Fibroblast of skin of right biceps (primary cell): ENCODE measurements at regions not wholly inside any gene's neighbourhood (a gene's known extent, or its start where the extent isn't known, plus 50 kb on each side); places are given as distances from the start of the nearest gene placed in this dataset.

Experiments
- DNase-seq: peaks from one replicate; pipeline ENCODE4 v3.0.0-alpha.2; 2013

DNA sequence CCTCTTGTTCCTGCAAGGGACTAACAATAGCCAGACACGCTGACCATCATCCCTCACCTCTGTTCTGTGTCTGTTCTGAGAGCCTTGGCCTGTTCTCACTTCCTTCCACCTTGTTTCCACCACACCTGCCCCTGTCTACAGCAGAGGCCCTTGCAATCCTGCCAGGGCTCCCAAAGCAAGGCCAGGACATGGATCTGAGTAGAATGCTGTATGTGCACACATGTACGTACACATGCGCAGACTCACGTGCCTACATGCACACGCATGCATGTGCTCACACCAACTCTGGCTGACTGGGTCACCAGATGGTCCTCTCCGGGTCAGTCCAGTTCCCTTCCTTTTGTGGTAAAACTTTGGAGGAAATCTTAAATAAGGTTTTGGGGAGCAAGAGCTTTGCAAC lies 133.0 kb upstream of the C14orf180 start:
- DNase-seq = no peak

DNA sequence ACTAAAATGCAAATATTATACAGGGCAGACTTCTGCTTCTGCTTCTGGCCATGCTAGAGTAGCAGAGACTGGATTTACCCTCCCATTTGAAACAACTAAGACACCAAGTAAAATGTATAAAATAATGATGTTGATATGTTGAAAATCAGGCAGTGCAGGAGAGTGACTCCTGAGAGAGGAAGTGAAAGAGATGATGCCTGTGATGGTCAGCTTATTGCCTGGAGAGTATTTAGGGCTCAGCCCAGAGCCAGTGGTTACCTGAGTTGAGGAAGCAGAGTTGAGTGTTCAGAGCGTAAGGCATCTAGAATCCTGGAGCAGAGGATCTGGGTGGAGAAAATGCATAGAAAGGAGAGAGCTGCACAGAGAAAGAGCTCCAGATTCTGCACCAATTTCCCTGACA lies 131.8 kb upstream of the C14orf180 start:
- no peak for DNase-seq

DNA sequence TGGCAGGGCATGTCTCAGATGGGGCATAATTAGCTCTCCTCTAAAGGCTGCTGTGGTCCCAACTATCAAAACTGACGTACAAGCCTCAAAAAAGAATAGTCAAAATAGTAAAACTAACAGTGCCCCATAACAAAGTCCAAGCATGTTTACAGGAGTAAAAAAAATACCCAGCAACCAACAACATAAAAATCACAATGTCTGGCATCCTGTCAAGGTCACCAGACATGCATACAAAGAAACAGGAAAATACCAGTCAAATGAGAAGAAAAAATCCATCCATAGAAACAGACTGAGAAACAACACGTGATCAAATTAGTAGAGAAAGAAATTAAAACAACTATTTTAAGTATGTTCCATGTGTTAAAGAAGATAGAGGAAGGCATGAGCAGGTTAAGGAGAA lies 131.2 kb upstream of the C14orf180 start:
- no peak for DNase-seq

DNA sequence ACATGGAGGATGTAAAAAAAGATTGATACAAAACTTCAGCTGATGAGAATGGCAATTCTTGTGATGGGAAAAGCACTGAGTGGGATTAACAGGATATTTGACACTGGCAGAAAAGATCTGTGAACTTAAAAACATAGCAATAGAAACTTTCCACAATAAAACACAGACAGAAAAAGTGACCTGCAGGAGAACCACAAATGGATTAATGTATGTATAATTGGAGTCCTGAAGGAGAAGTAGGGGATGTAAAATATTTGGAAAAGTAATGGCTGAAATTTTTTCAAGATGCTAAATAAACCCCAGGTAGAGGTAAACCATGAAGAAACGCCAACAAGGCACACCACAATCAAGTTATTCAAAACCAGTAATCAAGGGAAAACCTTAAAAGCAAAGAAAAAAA lies 130.8 kb upstream of the C14orf180 start:
- no peak for DNase-seq

DNA sequence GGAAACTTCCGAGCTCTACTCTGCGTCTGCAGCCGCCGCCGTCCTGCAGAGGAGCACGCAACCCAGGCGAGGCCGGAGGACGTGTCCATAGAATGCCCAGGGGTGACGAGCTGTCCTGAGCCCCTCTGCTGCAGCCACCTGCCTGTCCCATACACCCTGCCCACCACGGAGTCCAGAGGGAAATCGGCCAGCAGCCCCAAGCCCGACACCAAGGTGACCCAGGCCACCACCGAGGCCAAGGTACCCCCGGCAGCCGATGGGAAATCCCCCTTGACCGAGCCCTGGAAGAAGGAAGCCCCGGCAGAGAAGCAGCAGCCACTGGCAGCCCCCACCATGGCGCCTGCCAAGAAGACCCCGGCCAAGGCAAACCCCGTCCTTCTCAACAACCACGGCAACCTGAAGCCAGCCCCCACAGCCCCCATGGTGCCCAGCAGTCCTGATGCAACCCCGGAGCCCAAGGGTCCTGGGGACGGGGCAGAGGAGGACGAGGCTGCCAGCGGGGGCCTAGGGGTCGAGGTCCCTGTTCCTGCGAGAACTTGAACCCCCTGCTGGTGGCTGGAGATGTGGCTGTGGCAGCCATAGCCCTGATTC lies 128.7 kb upstream of the C14orf180 start:
- DNase-seq = no peak

DNA sequence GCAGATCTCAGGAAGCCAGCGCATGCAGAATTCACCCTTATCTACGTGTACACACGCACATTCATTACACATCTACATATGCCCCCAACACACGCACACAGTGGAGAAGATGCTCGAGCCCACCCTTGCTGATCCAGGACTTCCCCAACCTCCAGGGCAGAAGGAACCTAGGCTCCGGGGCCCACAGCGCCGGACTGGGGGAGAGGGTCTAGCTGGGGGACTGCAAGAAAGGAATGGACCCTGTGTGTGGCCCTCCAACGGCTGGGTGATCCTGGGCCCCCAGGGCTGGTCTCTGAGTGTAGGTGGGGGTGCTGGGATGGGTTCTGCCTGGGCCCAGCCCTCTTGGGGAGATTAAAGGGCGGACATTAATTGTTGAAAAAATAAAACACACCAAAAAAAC lies 128.1 kb upstream of the C14orf180 start:
- DNase-seq = no peak

DNA sequence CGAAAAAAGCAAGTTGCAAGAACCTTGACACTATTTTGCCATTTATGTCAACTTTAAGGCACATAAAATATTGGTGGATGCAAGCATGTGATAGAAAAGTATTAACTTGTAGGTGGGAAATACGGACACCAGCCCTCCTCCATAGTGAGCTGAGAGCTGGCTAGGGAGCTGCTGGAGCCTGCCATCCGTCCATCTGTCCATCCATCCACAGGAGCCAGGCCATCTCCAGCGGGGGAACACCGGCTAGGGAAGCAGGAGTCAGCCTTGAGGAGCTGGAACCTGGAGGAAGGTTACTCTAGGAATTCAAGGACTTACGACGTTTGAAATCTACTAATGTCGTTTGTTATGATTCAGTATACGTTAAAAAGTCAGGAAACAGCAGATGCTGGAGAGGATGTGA lies 120.7 kb upstream of the C14orf180 start:
- no peak for DNase-seq

DNA sequence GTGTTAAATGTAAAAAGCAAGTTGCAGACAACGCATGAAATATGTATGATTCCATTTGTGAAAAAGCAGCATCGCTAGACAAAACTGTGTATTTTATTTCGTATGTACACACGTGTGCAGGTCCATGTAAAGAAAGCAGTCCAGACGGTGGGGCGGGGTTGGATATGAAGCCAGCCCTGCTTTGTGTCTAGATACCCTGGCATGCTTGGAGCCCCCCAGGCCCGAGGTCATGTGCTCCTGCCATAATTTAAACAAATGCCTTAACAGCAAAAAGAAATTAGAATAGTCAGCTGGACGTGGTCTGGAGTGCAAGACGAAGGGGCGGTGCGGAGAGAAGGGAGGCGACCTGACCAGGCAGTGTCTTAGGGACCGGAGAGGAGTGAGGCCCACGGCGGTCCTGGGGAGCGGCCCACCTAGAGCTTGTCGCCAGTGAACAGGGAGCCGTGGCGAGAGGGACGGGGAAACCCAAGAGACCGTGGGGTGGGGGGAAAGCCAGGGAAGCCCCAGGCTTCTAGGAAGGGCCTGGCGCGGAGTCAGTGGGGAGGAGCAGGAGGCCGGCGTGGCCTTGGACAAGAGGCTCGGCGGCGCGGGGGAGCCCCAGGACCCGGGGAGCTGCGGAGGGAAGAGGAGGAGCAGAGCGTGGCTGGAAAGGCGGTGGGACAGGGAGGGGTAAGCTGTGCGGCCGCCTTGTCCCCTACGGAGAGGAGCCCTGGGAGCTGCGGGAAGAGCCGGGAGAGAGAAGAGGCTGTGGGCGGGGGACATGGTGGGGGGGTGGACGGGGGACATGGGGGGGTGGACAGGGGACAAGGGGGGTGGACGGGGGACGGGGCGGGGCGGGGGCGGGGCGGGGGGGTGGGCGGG lies 118.5 kb upstream of the C14orf180 start:
- DNase-seq = no peak

DNA sequence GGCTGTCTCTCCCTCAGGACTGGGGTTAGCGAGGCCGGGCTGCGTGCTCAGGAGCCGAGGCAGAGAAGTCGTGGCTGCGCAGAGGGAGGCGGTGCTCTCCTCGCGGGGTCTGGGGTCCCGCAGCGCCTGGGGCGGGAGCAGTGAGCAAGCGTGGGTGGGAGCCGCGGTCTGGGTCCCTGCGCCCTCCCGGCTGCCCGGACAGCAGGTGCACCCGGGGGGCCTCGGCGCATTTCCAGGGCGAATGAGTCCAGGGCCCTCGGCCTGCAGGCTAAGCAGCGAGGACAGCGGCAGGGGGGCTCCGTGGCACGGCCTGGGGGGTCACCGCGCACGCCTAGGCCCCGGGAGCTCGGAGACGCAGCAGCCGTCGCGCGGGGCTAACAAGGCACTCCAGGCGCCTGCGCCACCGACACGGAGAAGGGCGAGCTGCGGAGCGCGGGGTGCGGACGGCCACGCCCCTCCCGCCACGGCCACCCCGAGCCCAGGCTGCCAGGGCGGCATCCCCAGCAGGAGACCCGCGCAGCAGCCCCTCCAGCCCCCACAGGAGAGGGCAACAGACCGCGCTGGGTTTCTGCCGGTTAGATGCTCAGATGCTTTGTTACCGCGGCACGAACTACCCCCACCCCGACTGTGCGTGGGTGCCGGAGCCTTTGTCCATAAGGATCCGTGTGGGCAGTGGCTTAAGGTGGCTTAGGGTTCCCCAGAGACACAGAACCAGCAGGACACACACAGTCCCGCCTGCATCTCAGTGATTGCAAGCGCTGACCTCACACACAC lies 117.7 kb upstream of the C14orf180 start:
- DNase-seq = no peak

DNA sequence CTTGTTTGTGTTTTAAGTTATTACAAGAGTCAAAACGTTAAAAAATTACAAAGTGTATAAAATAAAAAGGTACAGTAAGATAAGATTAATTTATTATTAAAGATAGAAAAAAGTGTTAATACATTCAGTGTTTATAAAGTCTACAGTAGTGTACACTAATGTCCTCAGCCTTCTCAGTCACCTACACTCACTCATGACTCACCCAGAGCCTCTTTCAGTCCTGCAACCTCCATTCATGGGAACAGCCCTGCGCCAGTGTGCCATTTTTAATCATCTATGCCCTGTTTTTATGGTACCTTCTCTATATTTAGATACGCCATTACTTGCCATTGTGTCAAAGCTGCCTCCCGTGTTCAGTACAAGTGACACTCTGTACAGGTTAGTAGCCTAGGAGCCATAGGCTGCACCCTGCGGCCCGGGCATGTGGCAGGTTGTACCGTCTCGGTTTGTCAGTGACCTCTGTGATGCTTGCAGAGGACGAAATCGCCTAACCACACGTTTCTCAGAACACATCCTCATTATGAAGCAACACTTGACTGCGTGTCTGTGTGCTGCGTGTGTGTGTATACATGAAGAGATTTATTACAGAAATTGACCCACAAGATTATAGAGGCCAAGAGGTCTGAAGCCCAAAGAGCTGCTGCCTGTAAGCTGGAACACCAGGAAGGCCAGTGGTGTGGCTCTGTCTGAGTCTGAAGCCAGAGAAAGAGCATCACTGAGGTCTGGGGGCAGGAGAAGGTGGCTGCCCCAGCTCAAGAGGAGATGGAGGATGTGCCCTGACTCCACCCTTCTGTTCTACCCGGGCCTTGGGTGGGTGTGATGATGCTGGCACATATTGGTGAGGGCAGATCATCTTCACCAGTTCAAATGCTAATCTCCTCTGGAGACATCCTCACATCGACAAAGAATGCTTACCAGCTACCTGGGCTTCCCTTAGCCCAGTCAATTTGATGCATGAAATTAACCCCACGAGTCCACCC lies 116.6 kb upstream of the C14orf180 start:
- DNase-seq = no peak

DNA sequence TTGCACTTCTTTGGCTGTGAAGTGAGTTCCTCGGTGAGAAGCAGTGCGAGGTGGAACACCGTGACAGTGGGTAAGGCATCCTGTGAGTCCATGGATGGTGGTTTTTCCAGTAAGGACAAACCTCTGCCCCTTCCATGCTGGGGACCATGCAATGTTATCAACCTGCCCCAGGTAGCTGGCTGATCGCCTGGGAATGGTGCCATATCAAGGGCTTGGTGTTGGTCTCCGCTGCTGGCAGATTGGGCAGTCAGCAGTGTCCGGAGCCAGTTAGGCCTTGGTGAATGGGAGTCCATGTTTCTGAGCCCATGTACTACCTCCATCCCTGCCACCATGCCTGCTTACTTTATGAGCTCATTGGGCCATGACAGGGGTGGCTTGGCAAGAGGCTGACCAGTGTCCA lies 114.7 kb upstream of the C14orf180 start:
- DNase-seq = no peak

DNA sequence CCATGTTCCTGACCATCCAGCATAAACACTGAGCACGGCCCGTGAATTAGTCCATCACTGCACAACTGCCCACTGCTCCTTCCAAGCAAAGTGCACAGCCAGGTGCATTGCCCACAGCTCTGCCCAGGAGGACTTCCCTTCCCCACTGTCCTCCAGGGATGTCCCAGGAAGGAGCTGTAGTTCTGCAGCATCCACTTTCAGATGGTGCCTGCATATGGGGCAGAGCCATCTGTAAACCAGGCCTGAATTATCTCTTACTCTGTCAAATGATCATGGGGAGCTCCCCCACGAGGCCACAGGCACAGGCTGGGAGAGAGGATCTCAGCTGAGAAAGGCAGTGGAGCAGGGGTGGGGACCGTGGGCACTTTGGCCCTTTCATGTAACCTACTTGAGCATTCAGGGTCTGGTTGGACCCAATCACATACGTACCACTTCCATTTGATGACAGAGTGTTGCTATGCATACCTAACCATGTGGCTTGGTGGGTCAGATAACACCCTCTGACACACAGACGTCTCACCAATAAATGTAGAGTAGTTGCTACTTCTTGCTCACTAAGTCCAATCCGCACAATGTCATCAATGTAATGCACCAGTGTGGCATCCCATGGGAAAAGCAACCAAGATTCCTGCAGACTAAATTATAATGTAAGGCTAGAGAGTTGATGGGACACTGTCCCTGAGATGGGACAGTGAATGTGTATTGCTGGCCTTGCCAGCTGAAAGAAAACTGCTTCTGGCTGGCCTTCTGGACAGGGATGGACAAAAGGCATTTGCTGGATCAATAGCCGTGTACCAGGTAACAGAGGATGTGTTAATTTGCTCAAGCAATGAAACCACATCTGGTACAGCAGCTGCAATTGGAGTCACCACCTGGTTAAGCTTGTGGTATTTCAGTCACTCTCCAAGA lies 113.8 kb upstream of the C14orf180 start:
- no peak for DNase-seq

DNA sequence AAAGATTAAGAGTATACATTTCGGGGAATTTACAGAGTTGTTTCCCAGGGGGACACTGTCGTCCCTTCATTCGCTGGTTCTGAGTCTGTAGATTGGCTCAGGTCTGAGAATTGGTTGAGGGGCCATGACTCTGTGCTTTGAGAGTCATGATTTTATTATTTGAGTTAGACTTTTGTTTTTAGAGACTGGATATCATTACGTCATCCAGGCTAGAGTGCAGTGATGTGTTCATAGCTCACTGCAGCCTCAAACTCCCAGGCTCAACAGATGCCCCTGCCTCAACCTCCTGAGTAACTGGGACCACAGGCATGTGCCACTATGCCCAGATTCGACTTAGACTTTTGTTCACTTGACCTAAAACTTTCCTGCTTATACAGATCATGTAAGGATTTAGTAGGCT lies 112.3 kb upstream of the C14orf180 start:
- no peak for DNase-seq

DNA sequence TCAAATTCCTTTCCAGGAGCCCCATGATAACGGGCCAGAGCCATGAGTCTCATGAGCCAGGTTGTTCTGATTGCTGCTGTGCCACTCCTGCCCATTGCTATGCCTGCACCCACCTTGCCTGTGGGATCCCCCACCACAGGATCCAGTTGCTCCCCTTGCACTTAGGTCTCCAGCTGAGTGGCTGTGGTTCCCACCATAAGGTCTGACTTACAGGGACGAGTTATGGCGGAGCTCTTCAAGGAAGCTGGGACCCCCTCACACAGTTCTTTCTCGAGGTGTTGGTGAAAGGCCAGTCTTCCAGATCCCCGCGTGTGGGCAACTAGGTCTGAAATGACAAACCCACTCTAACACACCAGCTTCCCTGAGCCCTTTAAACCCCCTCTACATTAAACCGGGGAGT lies 111.9 kb upstream of the C14orf180 start:
- no peak for DNase-seq

DNA sequence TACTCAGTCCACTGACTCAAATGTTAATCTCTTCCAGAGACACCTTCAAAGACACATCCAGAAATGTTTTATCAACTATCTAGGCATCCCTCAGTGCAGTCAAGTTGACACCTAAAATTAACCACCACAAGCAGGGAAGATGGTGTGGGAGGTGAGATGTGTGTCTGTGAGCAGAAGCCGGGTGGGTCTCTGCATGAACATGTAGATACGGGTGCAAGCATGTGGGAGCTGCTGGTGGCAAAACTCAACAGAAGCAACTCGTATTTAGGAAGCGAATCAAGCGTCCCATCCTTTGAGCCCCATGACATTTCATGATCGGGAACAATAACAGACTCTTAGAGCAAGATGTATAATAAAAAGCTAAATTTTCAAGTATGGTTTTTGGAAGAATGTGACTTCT lies 110.0 kb upstream of the C14orf180 start:
- no peak for DNase-seq

DNA sequence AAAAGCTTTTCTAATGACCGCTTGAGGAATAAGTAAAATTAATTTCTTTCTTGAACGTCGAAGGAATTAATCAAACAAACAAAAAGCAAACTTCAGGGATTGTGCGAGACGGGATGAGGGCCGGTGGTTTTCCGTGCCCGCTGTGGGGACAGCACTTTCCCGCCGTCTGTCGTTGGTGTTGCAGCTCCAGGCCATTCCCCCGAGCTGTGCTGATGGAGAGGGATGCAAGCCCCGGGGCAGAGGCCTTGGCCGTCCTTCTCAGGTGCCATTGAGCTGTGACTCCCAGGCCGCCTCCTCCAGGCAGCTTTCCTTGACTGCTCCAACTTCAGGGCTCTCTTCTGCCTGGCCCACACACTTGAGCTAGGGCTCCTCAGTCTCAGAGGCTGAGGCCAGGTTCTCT lies 109.0 kb upstream of the C14orf180 start:
- DNase-seq = no peak

DNA sequence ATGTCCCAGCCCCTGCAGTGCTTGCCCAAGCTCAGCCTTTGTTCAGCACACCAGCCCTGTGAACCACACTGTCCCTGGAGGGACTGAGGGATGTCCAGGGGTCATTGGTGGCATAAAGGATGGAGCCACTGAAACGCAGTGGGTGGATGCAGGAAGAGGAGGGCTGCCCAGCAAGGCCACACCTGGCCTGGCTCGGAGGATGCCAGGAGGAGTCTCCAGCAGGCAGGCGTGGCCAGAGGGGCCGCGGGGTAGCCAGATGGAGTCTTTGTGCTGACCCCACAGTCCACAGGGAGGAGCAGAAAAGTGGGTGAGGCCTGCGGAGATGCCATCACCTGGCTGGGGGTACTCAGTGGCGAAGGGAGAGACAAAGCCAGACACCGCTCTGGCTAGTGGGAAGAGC lies 108.5 kb upstream of the C14orf180 start:
- no peak for DNase-seq

DNA sequence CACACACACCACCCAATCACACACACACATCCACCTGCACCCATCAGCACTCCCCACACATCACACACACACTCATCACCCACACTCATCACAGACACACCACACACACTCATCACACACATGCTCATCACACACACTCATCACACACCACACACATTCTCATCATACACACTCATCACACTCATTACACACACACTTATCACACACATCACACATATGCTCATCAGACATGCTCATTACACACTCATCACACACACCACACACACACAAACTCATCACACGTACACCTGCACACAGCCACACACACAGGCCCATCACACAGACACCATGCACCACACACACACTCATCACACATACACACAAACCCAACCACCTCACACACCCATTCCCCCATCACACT lies 107.5 kb upstream of the C14orf180 start:
- DNase-seq = no peak

DNA sequence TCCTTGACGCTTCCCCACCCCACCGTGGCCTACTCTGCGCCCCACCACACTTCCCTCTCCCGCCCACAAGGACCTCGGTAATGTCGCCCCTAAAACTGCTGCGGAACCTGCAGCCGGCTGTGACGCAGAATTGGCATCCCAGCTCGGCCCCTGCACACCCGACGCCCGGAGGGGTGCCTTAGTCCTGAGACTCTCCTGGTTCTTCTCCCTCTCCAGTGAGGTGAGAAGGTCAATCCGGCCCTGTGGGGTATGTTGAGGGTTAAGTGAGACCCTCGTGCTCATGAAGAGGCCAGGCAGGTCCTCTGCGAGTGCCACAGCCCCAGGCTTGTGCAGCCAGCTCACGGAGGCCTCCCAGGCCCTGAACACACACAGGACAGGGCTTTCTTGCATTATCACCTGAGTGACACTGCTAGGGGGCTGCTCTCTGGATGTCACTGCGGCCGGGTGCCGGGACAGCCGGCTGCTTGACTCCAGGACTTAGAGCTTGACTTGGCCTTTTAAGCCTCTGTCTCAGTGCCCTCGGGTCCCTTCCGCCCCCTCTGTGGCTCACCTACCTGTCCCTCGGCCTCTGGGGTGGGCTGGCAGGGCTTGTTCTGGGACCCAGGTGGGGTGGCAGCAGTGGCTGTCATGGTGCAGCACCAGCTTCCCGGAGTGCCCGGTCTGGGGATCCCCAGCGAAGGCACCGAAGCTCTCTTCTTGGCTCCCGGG lies 106.9 kb upstream of the C14orf180 start:
- no peak for DNase-seq

DNA sequence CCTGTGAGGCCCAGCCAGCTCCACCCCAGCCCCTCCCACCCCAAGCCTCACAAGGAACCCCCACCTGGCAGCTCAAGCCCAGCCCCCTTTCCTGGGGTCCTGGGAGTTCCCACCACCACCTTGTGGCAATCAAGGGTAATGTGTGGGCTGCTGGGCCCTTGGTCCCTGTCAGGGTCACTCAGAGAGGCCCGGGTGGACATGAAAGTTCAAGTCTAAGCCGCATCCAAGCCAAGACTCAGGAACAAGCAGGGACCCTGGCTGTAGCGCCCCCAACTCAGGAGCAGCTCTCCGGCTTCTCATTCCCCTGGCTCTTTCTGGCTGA lies 106.4 kb upstream of the C14orf180 start:
- no peak for DNase-seq
